Immature natural killer cell (primary cell): ENCODE measurements at regions not wholly inside any gene's neighbourhood (a gene's known extent, or its start where the extent isn't known, plus 50 kb on each side); places are given as distances from the start of the nearest gene placed in this dataset.

Experiments
- DNase-seq, 3 donors: peaks; one replicate each; pipeline ENCODE4 v3.0.0; 2022; ENCODE audit warnings: mixed read lengths in 1 of 3
- H3K27ac Mint-ChIP-seq, 6 donors: one replicate each; pipeline ENCODE4 v1.8.0; 2020; ENCODE audit warnings: mixed read lengths in 6 of 6, mild to moderate bottlenecking in 5 of 6, inconsistent platforms in 4 of 6, moderate library complexity in 3 of 6
- H3K27me3 Mint-ChIP-seq, 3 donors: one replicate each; pipeline ENCODE4 v1.8.0; 2020 to 2021; ENCODE audit warnings: low read depth in 3 of 3, mild to moderate bottlenecking in 3 of 3, mixed read lengths in 3 of 3, moderate library complexity in 3 of 3, inconsistent platforms in 1 of 3
- H3K36me3 Mint-ChIP-seq, 3 donors: one replicate each; pipeline ENCODE4 v1.8.0; 2020; ENCODE audit warnings: mixed read lengths in 3 of 3, inconsistent platforms in 2 of 3, mild to moderate bottlenecking in 2 of 3
- H3K4me1 Mint-ChIP-seq, 2 donors: one replicate each; pipeline ENCODE4 v1.8.0; 2020; ENCODE audit warnings: inconsistent platforms in 2 of 2, mild to moderate bottlenecking in 2 of 2, mixed read lengths in 2 of 2, moderate library complexity in 1 of 2
- H3K4me3 Mint-ChIP-seq, 5 donors: one replicate each; pipeline ENCODE4 v1.8.0; 2020; ENCODE audit warnings: mild to moderate bottlenecking in 5 of 5, mixed read lengths in 5 of 5, inconsistent platforms in 3 of 5, moderate library complexity in 3 of 5
- H3K9me3 Mint-ChIP-seq, 6 donors: one replicate each; pipeline ENCODE4 v1.8.0; 2020; ENCODE audit warnings: mild to moderate bottlenecking in 6 of 6, mixed read lengths in 6 of 6, inconsistent platforms in 4 of 6, moderate library complexity in 3 of 6

- Mint-ChIP-seq H3K9me3 (no peaks in the 10 kb centered on the region), H3K36me3 (no peaks in the 10 kb centered on the region), H3K27ac (no peak overlapping the region), H3K27me3 (peaks cover 2 to 12% (median 6%) of the 10 kb centered on the region in 3 donors), H3K4me1 (peaks cover 14% of the 10 kb centered on the region in 2 donors), H3K4me3 (no peak overlapping the region)
- no peak for DNase-seq
Observed at GRCh38 chr9:95763006-95763405, 112.5 kb upstream of the ERCC6L2 start.

- Mint-ChIP-seq H3K27ac (peak overlapping the region in 3 of 6 donors; percentile 5 to 72 (median 32)), H3K9me3 (no peaks in the 10 kb centered on the region), H3K4me1 (peaks cover 14% of the 10 kb centered on the region in 2 donors), H3K36me3 (no peaks in the 10 kb centered on the region), H3K27me3 (peaks cover 2 to 12% (median 6%) of the 10 kb centered on the region in 3 donors), H3K4me3 (peak overlapping the region in 3 of 5 donors; percentile 1 to 56 (median 32))
- peak; percentile 36 to 59 (median 56) for DNase-seq
Observed at GRCh38 chr9:95762322-95762721, 113.2 kb upstream of the ERCC6L2 start.

GRCh38 chr9:95760791-95761190 lies 114.7 kb upstream of the ERCC6L2 start:
- H3K36me3 Mint-ChIP-seq = no peaks in the 10 kb centered on the region
- H3K4me1 Mint-ChIP-seq = peaks cover 14% of the 10 kb centered on the region in 2 donors
- no peak overlapping the region for H3K4me3 Mint-ChIP-seq
- H3K27ac Mint-ChIP-seq = no peak overlapping the region
- DNase-seq = no peak
- H3K9me3 Mint-ChIP-seq = no peaks in the 10 kb centered on the region
- H3K27me3 Mint-ChIP-seq = peaks cover 2 to 8% (median 6%) of the 10 kb centered on the region in 3 donors

GRCh38 chr9:95757439-95757838 lies 118.1 kb upstream of the ERCC6L2 start:
- peaks cover 2 to 4% (median 3%) of the 10 kb centered on the region in 3 donors for H3K27me3 Mint-ChIP-seq
- no peaks in the 10 kb centered on the region for H3K36me3 Mint-ChIP-seq
- no peaks in the 10 kb centered on the region for H3K9me3 Mint-ChIP-seq
- H3K4me1 Mint-ChIP-seq = peaks cover 8 to 9% of the 10 kb centered on the region in 2 donors
- H3K4me3 Mint-ChIP-seq = no peak overlapping the region
- no peak for DNase-seq
- H3K27ac Mint-ChIP-seq = no peak overlapping the region

- Mint-ChIP-seq H3K9me3 (no peaks in the 10 kb centered on the region), H3K27me3 (peaks cover 1 to 2% (median 2%) of the 10 kb centered on the region in 3 donors), H3K36me3 (no peaks in the 10 kb centered on the region), H3K27ac (no peak overlapping the region), H3K4me1 (peaks cover 4% of the 10 kb centered on the region in 2 donors), H3K4me3 (no peak overlapping the region)
- no peak for DNase-seq
Observed at GRCh38 chr9:95756986-95757385, 118.5 kb upstream of the ERCC6L2 start.

- no peak for DNase-seq
- Mint-ChIP-seq H3K9me3 (no peaks in the 10 kb centered on the region), H3K27me3 (peaks cover 2 to 3% (median 2%) of the 10 kb centered on the region in 3 donors)
Observed at GRCh38 chr9:95756101-95756500, 119.4 kb upstream of the ERCC6L2 start.

GRCh38 chr9:95755421-95755730 lies 120.1 kb upstream of the ERCC6L2 start:
- H3K27me3 Mint-ChIP-seq = peaks cover 2 to 5% (median 3%) of the 10 kb centered on the region in 3 donors
- H3K27ac Mint-ChIP-seq = no peak overlapping the region
- no peak overlapping the region for H3K4me3 Mint-ChIP-seq
- peaks cover 4 to 8% of the 10 kb centered on the region in 2 donors for H3K4me1 Mint-ChIP-seq
- no peak for DNase-seq
- no peaks in the 10 kb centered on the region for H3K9me3 Mint-ChIP-seq
- no peaks in the 10 kb centered on the region for H3K36me3 Mint-ChIP-seq

More at GRCh38 chr9:95756101-95756500, 119.4 kb upstream of the ERCC6L2 start:
- H3K27ac Mint-ChIP-seq = no peak overlapping the region
- no peak overlapping the region for H3K4me3 Mint-ChIP-seq
- no peaks in the 10 kb centered on the region for H3K36me3 Mint-ChIP-seq
- H3K4me1 Mint-ChIP-seq = peaks cover under 1% of the 10 kb centered on the region in 2 donors

GRCh38 chr9:95754533-95755420 lies 120.7 kb upstream of the ERCC6L2 start:
- Mint-ChIP-seq H3K27me3 (peaks cover 3 to 5% (median 5%) of the 10 kb centered on the region in 3 donors), H3K4me1 (peaks cover 5 to 8% of the 10 kb centered on the region in 2 donors), H3K4me3 (no peak overlapping the region), H3K36me3 (no peaks in the 10 kb centered on the region), H3K27ac (no peak overlapping the region), H3K9me3 (no peaks in the 10 kb centered on the region)
- no peak for DNase-seq

GRCh38 chr9:95753762-95754465 lies 121.6 kb upstream of the ERCC6L2 start:
- Mint-ChIP-seq H3K4me1 (peaks cover 5 to 8% of the 10 kb centered on the region in 2 donors), H3K36me3 (no peaks in the 10 kb centered on the region), H3K27me3 (peaks cover 3 to 5% (median 5%) of the 10 kb centered on the region in 3 donors), H3K4me3 (no peak overlapping the region), H3K27ac (no peak overlapping the region), H3K9me3 (no peaks in the 10 kb centered on the region)
- no peak for DNase-seq

- Mint-ChIP-seq H3K4me3 (no peak overlapping the region), H3K27ac (no peak overlapping the region), H3K36me3 (peaks cover 0 to 4% (median 0%) of the 10 kb centered on the region in 3 donors), H3K9me3 (no peaks in the 10 kb centered on the region), H3K27me3 (peaks cover 3 to 9% (median 5%) of the 10 kb centered on the region in 3 donors), H3K4me1 (peaks cover 5 to 8% of the 10 kb centered on the region in 2 donors)
- no peak for DNase-seq
Observed at GRCh38 chr9:95752129-95752731, 123.3 kb upstream of the ERCC6L2 start.

GRCh38 chr9:95751520-95751790 lies 124.0 kb upstream of the ERCC6L2 start:
- DNase-seq = no peak

GRCh38 chr9:95750725-95751519 lies 124.6 kb upstream of the ERCC6L2 start:
- DNase-seq = peak in 1 of 3 donors; percentile 6
- Mint-ChIP-seq H3K4me3 (peak overlapping the region in 1 of 5 donors; percentile 9), H3K36me3 (peaks cover 0 to 4% (median 0%) of the 10 kb centered on the region in 3 donors), H3K4me1 (peaks cover 5 to 8% of the 10 kb centered on the region in 2 donors), H3K27me3 (peaks cover 3 to 9% (median 5%) of the 10 kb centered on the region in 3 donors), H3K9me3 (no peaks in the 10 kb centered on the region), H3K27ac (no peak overlapping the region)

More at GRCh38 chr9:95751520-95751790, 124.0 kb upstream of the ERCC6L2 start:
- Mint-ChIP-seq H3K27me3 (peaks cover 3 to 9% (median 5%) of the 10 kb centered on the region in 3 donors), H3K4me1 (peaks cover 5 to 8% of the 10 kb centered on the region in 2 donors), H3K27ac (no peak overlapping the region), H3K9me3 (no peaks in the 10 kb centered on the region), H3K36me3 (peaks cover 0 to 4% (median 0%) of the 10 kb centered on the region in 3 donors), H3K4me3 (no peak overlapping the region)

- no peak overlapping the region for H3K27ac Mint-ChIP-seq
- no peaks in the 10 kb centered on the region for H3K9me3 Mint-ChIP-seq
- peaks cover 0 to 4% (median 0%) of the 10 kb centered on the region in 3 donors for H3K36me3 Mint-ChIP-seq
- no peak overlapping the region for H3K4me3 Mint-ChIP-seq
- H3K27me3 Mint-ChIP-seq = peaks cover 3 to 10% (median 5%) of the 10 kb centered on the region in 3 donors
- DNase-seq = no peak
- peaks cover 5 to 8% of the 10 kb centered on the region in 2 donors for H3K4me1 Mint-ChIP-seq
Observed at GRCh38 chr9:95749493-95749892, 126.0 kb upstream of the ERCC6L2 start.
